GM12878 (cell line): ENCODE measurements at regions not wholly inside any gene's neighbourhood (a gene's known extent, or its start where the extent isn't known, plus 50 kb on each side); places are given as distances from the start of the nearest gene placed in this dataset.

Experiments
- CTCF ChIP-seq, 3 experiments: IDR thresholded peaks in 2 of 3; conservative IDR thresholded peaks in 1 of 3; 2 replicates each; pipeline ENCODE4 v1.5.1; 2011; ENCODE audit warnings: low read depth in 3 of 3, low read length in 3 of 3, mild to moderate bottlenecking in 3 of 3, control low read depth in 2 of 3, moderate library complexity in 2 of 3, inconsistent platforms in 1 of 3, mixed read lengths in 1 of 3; ENCODE audit not compliant: control insufficient read depth in 2 of 3, insufficient read depth in 1 of 3; ENCODE audit errors: extremely low read depth in 1 of 3
- EGR1 ChIP-seq, 2 experiments: IDR thresholded peaks; 1 replicate in 1 of 2; 2 replicates in 1 of 2; pipeline ENCODE4 v1.6.1; 2011 to 2012; ENCODE audit warnings: low read depth in 2 of 2, low read length in 2 of 2, borderline replicate concordance in 1 of 2, mild to moderate bottlenecking in 1 of 2, moderate library complexity in 1 of 2
- EZH2 ChIP-seq: IDR thresholded peaks from 2 replicates; pipeline ENCODE4 v1.6.1; 2012; ENCODE audit warnings: low read depth, mild to moderate bottlenecking, control low read depth, inconsistent platforms, low read length, borderline replicate concordance; ENCODE audit not compliant: control insufficient read depth
- FOS ChIP-seq: IDR thresholded peaks from 3 replicates; pipeline ENCODE4 v1.6.1; 2011; ENCODE audit warnings: borderline replicate concordance; ENCODE audit not compliant: insufficient read length; ENCODE audit errors: extremely low read depth
- JUNB ChIP-seq: IDR thresholded peaks from 2 replicates; pipeline ENCODE4 v1.6.1; 2016; ENCODE audit warnings: antibody characterized with exemption, mild to moderate bottlenecking
- MAX ChIP-seq: IDR thresholded peaks from 2 replicates; pipeline ENCODE4 v1.6.1; 2012; ENCODE audit warnings: low read depth, low read length, improper control_type of control experiment
- POLR2A ChIP-seq: IDR thresholded peaks from 2 replicates; pipeline ENCODE4 v1.6.1; 2011; ENCODE audit warnings: low read depth, mild to moderate bottlenecking, low read length
- POLR2AphosphoS5 ChIP-seq: IDR thresholded peaks from 2 replicates; pipeline ENCODE4 v1.6.1; 2011; ENCODE audit warnings: mild to moderate bottlenecking, low read length, inconsistent platforms
- RAD51 ChIP-seq: fragments of 450-650 bp; IDR thresholded peaks from 2 replicates; pipeline ENCODE4 v1.6.1; 2016; ENCODE audit warnings: moderate library complexity, mild to moderate bottlenecking, inconsistent platforms
- SP1 ChIP-seq: IDR thresholded peaks from one replicate; pipeline ENCODE4 v1.6.1; 2011; ENCODE audit warnings: low read depth, low read length
- SPI1 ChIP-seq: IDR thresholded peaks from 2 replicates; pipeline ENCODE4 v1.6.1; 2011; ENCODE audit warnings: low read depth, mild to moderate bottlenecking, low read length, moderate library complexity, borderline replicate concordance; ENCODE audit not compliant: insufficient read depth
- ZZZ3 ChIP-seq: IDR thresholded peaks from 2 replicates; pipeline ENCODE4 v1.6.1; 2011; ENCODE audit warnings: low read depth; ENCODE audit not compliant: control insufficient read depth, insufficient read length

GRCh38 chr6:113476937-113477839 lies 380.0 kb upstream of the MARCKS start:
- TF ChIP-seq EGR1 (IDR thresholded peaks at IDR 0.05; ENCODE audit: borderline replicate concordance in 1 of 2, low read depth in 2 of 2, low read length in 2 of 2) (no peak), FOS (no peak), CTCF (IDR thresholded peaks at IDR 0.05 in 2 of 3, conservative IDR thresholded peaks at IDR 0.05 in 1 of 3; ENCODE audit: control insufficient read depth in 2 of 3, extremely low read depth in 1 of 3, insufficient read depth in 1 of 3, low read depth in 3 of 3, low read length in 3 of 3) (no peak), POLR2A (no peak), POLR2AphosphoS5 (no peak), ZZZ3 (no peak), EZH2 (no peak), JUNB (no peak), SPI1 (no peak), RAD51 (no peak), SP1 (no peak), MAX (no peak)
